K562 (cell line): ENCODE measurements at regions not wholly inside any gene's neighbourhood (a gene's known extent, or its start where the extent isn't known, plus 50 kb on each side); places are given as distances from the start of the nearest gene placed in this dataset.

ENCODE experiments used
- BDP1 ChIP-seq: IDR thresholded peaks from 3 replicates; pipeline ENCODE4 v1.6.1; 2011; ENCODE audit not compliant: insufficient read length, insufficient read depth
- BRD9 ChIP-seq: fragments of 450-650 bp; IDR thresholded peaks from 2 replicates; pipeline ENCODE4 v1.6.1; 2018; ENCODE audit warnings: low read depth; ENCODE audit not compliant: partially characterized antibody
- CBX1 ChIP-seq: sonication (generic); IDR thresholded peaks from 2 replicates; pipeline ENCODE4 v1.6.1; 2016; ENCODE audit warnings: antibody characterized with exemption, low read depth, mild to moderate bottlenecking
- DDX20 ChIP-seq: fragments of 450-650 bp; IDR thresholded peaks from 2 replicates; pipeline ENCODE4 v1.6.1; 2016; ENCODE audit warnings: missing genetic modification characterization, low read depth, mild to moderate bottlenecking, missing compliant biosample characterization, moderate library complexity
- ESRRB ChIP-seq: fragments of 250-450 bp; sonication (Bioruptor Pico); IDR thresholded peaks from 2 replicates; pipeline ENCODE4 v1.5.0; 2020; ENCODE audit warnings: mild to moderate bottlenecking, moderate library complexity, borderline replicate concordance
- GABPA ChIP-seq: fragments of 200-800 bp; sonication (Bioruptor generic); conservative IDR thresholded peaks from 2 replicates; pipeline ENCODE4 v1.6.1; 2016; ENCODE audit warnings: low read depth, missing genetic modification characterization, missing compliant biosample characterization
- HDAC2 ChIP-seq: fragments of 450-650 bp; IDR thresholded peaks from 2 replicates; pipeline ENCODE4 v1.6.1; 2016; ENCODE audit warnings: mild to moderate bottlenecking
- HMGN3 ChIP-seq: IDR thresholded peaks from 2 replicates; pipeline ENCODE4 v1.6.1; 2011; ENCODE audit warnings: borderline replicate concordance, low read depth, mild to moderate bottlenecking, mixed read lengths, low read length; ENCODE audit not compliant: insufficient read length; ENCODE audit errors: extremely low read depth
- HNRNPL ChIP-seq: fragments of 200-400 bp; formaldehyde crosslinking; IDR thresholded peaks from 2 replicates; pipeline ENCODE4 v1.6.1; 2017; ENCODE audit warnings: low read depth, mild to moderate bottlenecking, low read length
- MCM3 ChIP-seq: fragments of 450-650 bp; IDR thresholded peaks from 2 replicates; pipeline ENCODE4 v1.6.1; 2016
- NFYB ChIP-seq: IDR thresholded peaks from 2 replicates; pipeline ENCODE4 v1.6.1; 2011; ENCODE audit warnings: mild to moderate bottlenecking, moderate library complexity; ENCODE audit not compliant: insufficient read length; ENCODE audit errors: extremely low read depth
- SMARCA4 ChIP-seq: fragments of 450-650 bp; IDR thresholded peaks from 2 replicates; pipeline ENCODE4 v1.6.1; 2016
- SRF ChIP-seq, 2 experiments: fragments of 250-450, 450-650 bp in 1 of 2; sonication (Bioruptor Pico) in 1 of 2; sonication (generic) in 1 of 2; formaldehyde crosslinking; IDR thresholded peaks; 2 replicates each; pipeline versions ENCODE4 v1.5.0 to v1.5.1; 2020 to 2022; ENCODE audit warnings: mild to moderate bottlenecking in 1 of 2, missing genetic modification reagents in 1 of 2
- STAG1 ChIP-seq: sonication (generic); formaldehyde crosslinking; IDR thresholded peaks from 2 replicates; pipeline ENCODE4 v1.5.0; 2020; ENCODE audit warnings: missing genetic modification reagents, borderline replicate concordance
- TAL1 ChIP-seq: fragments of 450-650 bp; IDR thresholded peaks from 2 replicates; pipeline ENCODE4 v1.6.1; 2016; ENCODE audit warnings: mild to moderate bottlenecking
- THRB ChIP-seq: fragments of 450-650 bp; formaldehyde crosslinking; conservative IDR thresholded peaks from 2 replicates; pipeline ENCODE4 v1.4.0; 2022; ENCODE audit warnings: mild to moderate bottlenecking, missing genetic modification characterization
- TOE1 ChIP-seq, 2 experiments: fragments of 450-650 bp in 1 of 2; sonication (generic) in 1 of 2; formaldehyde crosslinking in 1 of 2; IDR thresholded peaks; 2 replicates each; pipeline versions ENCODE4 v1.7.1 to v1.8.0; 2016 to 2022; ENCODE audit warnings: borderline replicate concordance in 2 of 2, mild to moderate bottlenecking in 2 of 2, antibody characterized with exemption in 1 of 2, inconsistent platforms in 1 of 2, low read depth in 1 of 2, missing genetic modification reagents in 1 of 2, moderate library complexity in 1 of 2
- TRIM25 ChIP-seq: fragments of 450-650 bp; IDR thresholded peaks from 2 replicates; pipeline ENCODE4 v1.7.0; 2016; ENCODE audit warnings: borderline replicate concordance
- XRCC5 ChIP-seq: fragments of 200-400 bp; formaldehyde crosslinking; IDR thresholded peaks from 2 replicates; pipeline ENCODE4 v1.6.1; 2017; ENCODE audit warnings: low read depth, mild to moderate bottlenecking, low read length
- YY1 ChIP-seq, 3 experiments: IDR thresholded peaks; 2 replicates each; pipeline ENCODE4 v1.6.1; 2011; ENCODE audit warnings: low read length in 2 of 3, mild to moderate bottlenecking in 2 of 3, moderate library complexity in 2 of 3, borderline replicate concordance in 1 of 3, control low read depth in 1 of 3, low read depth in 1 of 3; ENCODE audit not compliant: insufficient read depth in 3 of 3, insufficient replicate concordance in 2 of 3, control insufficient read depth in 1 of 3, insufficient read length in 1 of 3; ENCODE audit errors: extremely low read depth in 1 of 3
- ZBTB1 ChIP-seq: sonication (generic); formaldehyde crosslinking; IDR thresholded peaks from 2 replicates; pipeline ENCODE4 v1.8.1; 2023; ENCODE audit warnings: missing genetic modification reagents, low read depth, mild to moderate bottlenecking, borderline replicate concordance
- ZFX ChIP-seq: sonication (generic); formaldehyde crosslinking; IDR thresholded peaks from 2 replicates; pipeline ENCODE4 v1.8.0; 2022; ENCODE audit warnings: mild to moderate bottlenecking, missing genetic modification reagents, moderate library complexity
- ZNF121 ChIP-seq: sonication (generic); formaldehyde crosslinking; conservative IDR thresholded peaks from 2 replicates; pipeline ENCODE4 v1.8.0; 2022; ENCODE audit warnings: missing genetic modification reagents
- ZNF175 ChIP-seq: fragments of 200-800 bp; sonication (Bioruptor generic); IDR thresholded peaks from 2 replicates; pipeline ENCODE4 v1.6.1; 2016; ENCODE audit warnings: low read depth, mild to moderate bottlenecking, missing genetic modification characterization, missing compliant biosample characterization
- ZNF224 ChIP-seq: sonication (generic); formaldehyde crosslinking; IDR thresholded peaks from 2 replicates; pipeline ENCODE4 v1.8.0; 2022; ENCODE audit warnings: mild to moderate bottlenecking, missing genetic modification reagents
- ZNF239 ChIP-seq: fragments of 250-450 bp; sonication (Bioruptor Pico); IDR thresholded peaks from 2 replicates; pipeline ENCODE4 v1.4.0; 2020; ENCODE audit warnings: mild to moderate bottlenecking
- ZNF354B ChIP-seq: fragments of 250-450 bp; sonication (Bioruptor Pico); IDR thresholded peaks from 2 replicates; pipeline ENCODE4 v1.4.0; 2020
- ZNF699 ChIP-seq: fragments of 250-450 bp; sonication (Bioruptor Pico); IDR thresholded peaks from 2 replicates; pipeline ENCODE4 v1.8.0; 2021; ENCODE audit warnings: mild to moderate bottlenecking, moderate library complexity; ENCODE audit not compliant: insufficient replicate concordance
- ZSCAN29 ChIP-seq: fragments of 450-650 bp; IDR thresholded peaks from 2 replicates; pipeline ENCODE4 v1.6.1; 2017

- no peak for TF ChIP-seq TRIM25
- TF ChIP-seq SMARCA4: peak; percentile 53; the same call in 1 of the 2 replicates
- TF ChIP-seq TAL1: peak; percentile 50; the same call in 1 of the 2 replicates
- no peak for TF ChIP-seq ZFX
- TF ChIP-seq SRF (CRISPR knock-in tag; IDR thresholded peaks at IDR 0.05): peak in 1 of 2 experiments; percentile 43; a peak in 1 of 4 replicates
- no peak for TF ChIP-seq HNRNPL
- TF ChIP-seq BRD9: no peak
- no peak for TF ChIP-seq DDX20
- no peak for TF ChIP-seq ZNF699 (CRISPR knock-in tag)
- no peak for TF ChIP-seq XRCC5
- no peak for TF ChIP-seq ZBTB1 (CRISPR knock-in tag)
- no peak for TF ChIP-seq THRB (CRISPR knock-in tag)
- no peak for TF ChIP-seq ZNF175 (CRISPR knock-in tag)
- no peak for TF ChIP-seq ZNF121
- no peak for TF ChIP-seq MCM3
- no peak for TF ChIP-seq GABPA (tag)
- no peak for TF ChIP-seq ESRRB (CRISPR knock-in tag)
- TF ChIP-seq ZSCAN29: no peak
- no peak for TF ChIP-seq HMGN3
- TF ChIP-seq ZNF224 (CRISPR knock-in tag): no peak
- no peak for TF ChIP-seq HDAC2
- TF ChIP-seq YY1 (IDR thresholded peaks at IDR 0.05; ENCODE audit: borderline replicate concordance in 1 of 3, control insufficient read depth in 1 of 3, extremely low read depth in 1 of 3, insufficient read depth in 3 of 3, insufficient read length in 1 of 3, insufficient replicate concordance in 2 of 3, low read depth in 1 of 3, low read length in 2 of 3): no peak
- TF ChIP-seq STAG1 (CRISPR knock-in tag): no peak
- no peak for TF ChIP-seq NFYB
- no peak for TF ChIP-seq CBX1
- TF ChIP-seq ZNF354B (CRISPR knock-in tag): no peak
- TF ChIP-seq BDP1: no peak
- no peak for TF ChIP-seq TOE1 (IDR thresholded peaks at IDR 0.05; ENCODE audit: borderline replicate concordance)
- no peak for TF ChIP-seq TOE1 (CRISPR knock-in tag; IDR thresholded peaks at IDR 0.05; ENCODE audit: borderline replicate concordance, low read depth)
- no peak for TF ChIP-seq ZNF239 (CRISPR knock-in tag)
These were observed 184.9 kb downstream of the TM9SF2 start (continued) for GRCh38 chr13:99686157-99686572.
